Spinal cord (tissue), 9 donors: ENCODE measurements at regions not wholly inside any gene's neighbourhood (a gene's known extent, or its start where the extent isn't known, plus 50 kb on each side); places are given as distances from the start of the nearest gene placed in this dataset.

Experiments used
- DNase-seq, 6 donors: peaks; one replicate each; pipeline versions ENCODE4 v3.0.0 to v3.0.0-alpha.2; 2013 to 2015; ENCODE audit warnings: low spot score in 6 of 6, low read depth in 4 of 6
- H3K27ac ChIP-seq: one replicate; pipeline ENCODE4 v1.5.1; 2013; ENCODE audit warnings: low read depth, low read length, control low read depth
- H3K27me3 ChIP-seq: one replicate; pipeline ENCODE4 v1.6.1; 2013; ENCODE audit warnings: low read length; ENCODE audit not compliant: control insufficient read depth, insufficient read depth
- H3K36me3 ChIP-seq: one replicate; pipeline ENCODE4 v1.6.1; 2013; ENCODE audit warnings: low read length; ENCODE audit not compliant: control insufficient read depth, insufficient read depth
- H3K4me1 ChIP-seq: one replicate; pipeline ENCODE4 v1.6.1; 2013; ENCODE audit warnings: low read length; ENCODE audit not compliant: control insufficient read depth, insufficient read depth
- H3K4me3 ChIP-seq: one replicate; pipeline ENCODE4 v1.5.1; 2013; ENCODE audit warnings: low read depth, low read length, control low read depth
- H3K9me3 ChIP-seq: one replicate; pipeline ENCODE4 v1.6.1; 2013; ENCODE audit warnings: low read length; ENCODE audit not compliant: control insufficient read depth, insufficient read depth
- WGBS: methylation state at CpG from one replicate; pipeline ENCODE4 v1.1.5; 2013; ENCODE audit warnings: missing lambda C conversion rate; ENCODE audit not compliant: insufficient coverage; 5-methylcytosine and 5-hydroxymethylcytosine counted together
- donor health status: healthy.

GRCh38 chr4:175033162-175033561 lies 115.0 kb downstream of the ADAM29 start:
- Histone ChIP-seq H3K36me3 (no peaks in the 10 kb centered on the region), H3K27me3 (no peaks in the 10 kb centered on the region), H3K4me3 (no peak overlapping the region), H3K27ac (no peak overlapping the region), H3K4me1 (no peaks in the 10 kb centered on the region), H3K9me3 (peaks cover 3% of the 10 kb centered on the region)
- WGBS = 100% methylated on average over 1 of the region's 1 CpG
- no peak for DNase-seq

- no peak overlapping the region for H3K27ac ChIP-seq
- no peak for DNase-seq
- no peaks in the 10 kb centered on the region for H3K27me3 ChIP-seq
Observed at GRCh38 chr4:175034007-175034406, 115.8 kb downstream of the ADAM29 start.

GRCh38 chr4:175034986-175035705 lies 117.0 kb downstream of the ADAM29 start:
- H3K4me1 ChIP-seq = no peaks in the 10 kb centered on the region
- no peak overlapping the region for H3K27ac ChIP-seq
- WGBS = 92% methylated on average over 2 of the region's 2 CpGs
- no peaks in the 10 kb centered on the region for H3K36me3 ChIP-seq
- H3K27me3 ChIP-seq = no peaks in the 10 kb centered on the region
- peaks cover 3% of the 10 kb centered on the region for H3K9me3 ChIP-seq
- H3K4me3 ChIP-seq = no peak overlapping the region
- no peak for DNase-seq

More at GRCh38 chr4:175034007-175034406, 115.8 kb downstream of the ADAM29 start:
- Histone ChIP-seq H3K9me3 (peaks cover 3% of the 10 kb centered on the region), H3K36me3 (no peaks in the 10 kb centered on the region), H3K4me1 (no peaks in the 10 kb centered on the region), H3K4me3 (no peak overlapping the region)
- WGBS = 75% methylated on average over 1 of the region's 1 CpG

DNA sequence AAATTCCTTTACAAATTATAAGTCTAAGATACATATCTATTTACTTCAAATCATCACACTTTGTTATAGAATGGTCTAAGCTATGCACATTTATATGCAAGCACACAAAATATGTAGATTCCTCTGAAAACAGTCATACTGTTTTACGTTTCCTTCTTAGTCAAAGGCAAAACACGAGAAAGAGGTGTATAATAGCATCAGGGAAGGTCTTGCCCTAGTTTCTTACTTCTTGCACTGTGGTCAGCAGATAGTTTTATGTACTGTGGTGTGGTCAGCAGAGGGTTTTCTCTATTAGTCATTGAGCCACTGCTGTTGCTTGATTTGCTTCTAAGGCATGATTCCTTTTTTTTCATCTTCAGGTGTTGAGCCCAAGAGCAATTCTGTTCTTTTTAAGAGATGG lies 117.7 kb downstream of the ADAM29 start:
- no peak overlapping the region for H3K4me3 ChIP-seq
- no peak for DNase-seq
- 50% methylated on average over 1 of the region's 2 CpGs for WGBS
- peaks cover 3% of the 10 kb centered on the region for H3K9me3 ChIP-seq
- H3K27ac ChIP-seq = no peak overlapping the region
- H3K36me3 ChIP-seq = no peaks in the 10 kb centered on the region
- no peaks in the 10 kb centered on the region for H3K27me3 ChIP-seq
- no peaks in the 10 kb centered on the region for H3K4me1 ChIP-seq

DNA sequence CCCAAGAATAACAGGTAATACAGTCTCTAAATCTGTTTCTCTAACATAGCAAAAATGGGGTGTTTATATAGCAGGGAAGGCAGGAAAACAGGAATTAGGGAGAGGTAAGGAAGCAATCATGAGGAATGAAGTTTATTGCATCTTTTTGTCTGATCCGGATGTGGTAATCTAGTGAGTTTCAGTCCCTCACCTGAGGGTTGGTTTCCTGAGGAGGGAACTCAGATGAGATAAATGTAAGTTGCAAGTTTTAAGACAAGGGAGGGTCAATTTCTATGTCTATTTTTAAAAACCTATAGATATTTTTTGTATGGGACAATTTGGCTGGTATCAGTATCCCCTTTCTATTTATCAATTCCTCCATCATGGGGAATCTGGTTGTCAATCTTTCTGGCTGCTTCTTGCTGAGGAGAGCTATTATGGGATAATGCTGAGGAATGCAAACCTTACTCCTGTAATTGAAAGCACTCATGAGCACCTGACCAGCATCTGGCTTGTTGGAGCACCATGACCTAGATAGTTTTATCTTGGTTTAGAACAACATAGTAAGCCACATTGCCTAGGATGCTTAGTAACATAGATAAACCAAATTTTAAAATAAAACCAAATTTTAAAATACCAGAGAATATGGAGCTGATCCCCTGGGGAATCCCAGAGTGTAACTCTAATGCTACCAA lies 130.1 kb downstream of the ADAM29 start:
- Histone ChIP-seq H3K27ac (no peak overlapping the region), H3K27me3 (no peaks in the 10 kb centered on the region), H3K4me1 (no peaks in the 10 kb centered on the region), H3K9me3 (no peaks in the 10 kb centered on the region), H3K36me3 (no peaks in the 10 kb centered on the region), H3K4me3 (no peak overlapping the region)
- 100% methylated on average over 1 of the region's 1 CpG for WGBS
- no peak for DNase-seq

- no peaks in the 10 kb centered on the region for H3K4me1 ChIP-seq
- no peaks in the 10 kb centered on the region for H3K9me3 ChIP-seq
- no peaks in the 10 kb centered on the region for H3K27me3 ChIP-seq
- H3K36me3 ChIP-seq = no peaks in the 10 kb centered on the region
- WGBS = 61% methylated on average over 2 of the region's 4 CpGs
- DNase-seq = peak in 1 of 6 donors; percentile 87
- H3K27ac ChIP-seq = no peak overlapping the region
- H3K4me3 ChIP-seq = no peak overlapping the region
Observed at GRCh38 chr4:175048906-175049305, 130.7 kb downstream of the ADAM29 start.

- H3K4me3 ChIP-seq = no peak overlapping the region
- H3K27me3 ChIP-seq = no peaks in the 10 kb centered on the region
- no peaks in the 10 kb centered on the region for H3K36me3 ChIP-seq
- WGBS = 80% methylated on average over 1 of the region's 2 CpGs
- no peak for DNase-seq
- no peaks in the 10 kb centered on the region for H3K9me3 ChIP-seq
- no peaks in the 10 kb centered on the region for H3K4me1 ChIP-seq
- H3K27ac ChIP-seq = no peak overlapping the region
Observed at GRCh38 chr4:175051974-175052373, 133.8 kb downstream of the ADAM29 start.

- H3K4me3 ChIP-seq = no peak overlapping the region
- H3K36me3 ChIP-seq = no peaks in the 10 kb centered on the region
- H3K27me3 ChIP-seq = no peaks in the 10 kb centered on the region
- 64% methylated on average over 3 of the region's 3 CpGs for WGBS
- H3K9me3 ChIP-seq = no peaks in the 10 kb centered on the region
- no peak for DNase-seq
- H3K27ac ChIP-seq = no peak overlapping the region
- no peaks in the 10 kb centered on the region for H3K4me1 ChIP-seq
Observed at GRCh38 chr4:175054980-175055379, 136.8 kb downstream of the ADAM29 start.

- Histone ChIP-seq H3K4me1 (no peaks in the 10 kb centered on the region), H3K9me3 (no peaks in the 10 kb centered on the region), H3K36me3 (no peaks in the 10 kb centered on the region), H3K27me3 (no peaks in the 10 kb centered on the region), H3K4me3 (no peak overlapping the region), H3K27ac (no peak overlapping the region)
- WGBS = 85% methylated on average over 3 of the region's 3 CpGs
- DNase-seq = no peak
Observed at GRCh38 chr4:175062183-175062592, 144.0 kb downstream of the ADAM29 start.

- no peaks in the 10 kb centered on the region for H3K36me3 ChIP-seq
- H3K27me3 ChIP-seq = no peaks in the 10 kb centered on the region
- H3K9me3 ChIP-seq = no peaks in the 10 kb centered on the region
- DNase-seq = peak in 1 of 6 donors; percentile 53
- H3K4me3 ChIP-seq = no peak overlapping the region
- H3K4me1 ChIP-seq = no peaks in the 10 kb centered on the region
- H3K27ac ChIP-seq = no peak overlapping the region
Observed at GRCh38 chr4:175065228-175065627, 147.1 kb downstream of the ADAM29 start.
